ENCODE measurements at regions not wholly inside any gene's neighbourhood (a gene's known extent, or its start where the extent isn't known, plus 50 kb on each side); places are given as distances from the start of the nearest gene placed in this dataset.
"Not testable (repeated sequence)": the region's sequence is repeated elsewhere in the genome, so short reads cannot be mapped to it uniquely, and the experiment has no call there.

GRCh38 chr16:62794724-62795123 is 758.5 kb upstream of the CDH8 start:
- DNase-seq = no peak

- DNase-seq = not testable (repeated sequence)
These were observed 743.8 kb upstream of the CDH8 start for GRCh38 chr16:62780081-62780480.

- no peak for DNase-seq
These were observed 728.3 kb upstream of the CDH8 start for GRCh38 chr16:62764572-62764971.

GRCh38 chr16:62760398-62760797 is 724.2 kb upstream of the CDH8 start:
- DNase-seq = no peak

GRCh38 chr16:62755938-62756337 is 719.7 kb upstream of the CDH8 start:
- no peak for DNase-seq

GRCh38 chr16:62752854-62753253 is 716.6 kb upstream of the CDH8 start:
- no peak for DNase-seq

- no peak for DNase-seq
These were observed 715.0 kb upstream of the CDH8 start for GRCh38 chr16:62751218-62751617.

- DNase-seq = no peak
These were observed 705.5 kb upstream of the CDH8 start for GRCh38 chr16:62741692-62742091.

- DNase-seq = no peak
These were observed 702.6 kb upstream of the CDH8 start for GRCh38 chr16:62738666-62739460.

- no peak for DNase-seq
These were observed 695.9 kb upstream of the CDH8 start for GRCh38 chr16:62732092-62732491.

- DNase-seq = not testable (repeated sequence)
These were observed 688.5 kb upstream of the CDH8 start for GRCh38 chr16:62724670-62725269.

GRCh38 chr16:62720651-62721050 is 684.4 kb upstream of the CDH8 start:
- DNase-seq = no peak

- no peak for DNase-seq
These were observed 680.8 kb upstream of the CDH8 start for GRCh38 chr16:62717026-62717425.

- no peak for DNase-seq
These were observed 679.5 kb upstream of the CDH8 start for GRCh38 chr16:62715701-62716100.

- no peak for DNase-seq
These were observed 676.3 kb upstream of the CDH8 start for GRCh38 chr16:62712566-62712965.

GRCh38 chr16:62711797-62712196 is 675.6 kb upstream of the CDH8 start:
- no peak for DNase-seq

- no peak for DNase-seq
These were observed 673.6 kb upstream of the CDH8 start for GRCh38 chr16:62709794-62710193.

GRCh38 chr16:62701426-62701825 is 665.2 kb upstream of the CDH8 start:
- no peak for DNase-seq

- DNase-seq = no peak
These were observed 664.4 kb upstream of the CDH8 start for GRCh38 chr16:62700426-62701294.

GRCh38 chr16:62692685-62693084 is 656.4 kb upstream of the CDH8 start:
- DNase-seq = no peak

- DNase-seq = no peak
These were observed 645.6 kb upstream of the CDH8 start for GRCh38 chr16:62681819-62682218.

- no peak for DNase-seq
These were observed 642.6 kb upstream of the CDH8 start for GRCh38 chr16:62678796-62679195.

GRCh38 chr16:62676306-62676705 is 640.1 kb upstream of the CDH8 start:
- DNase-seq = no peak

GRCh38 chr16:62665269-62665668 is 629.0 kb upstream of the CDH8 start:
- DNase-seq = no peak

All from SHP77 treated with DMSO at 0.1 percent for 48 hours (cell line).